NT2/D1 (cell line): ENCODE measurements at regions not wholly inside any gene's neighbourhood (a gene's known extent, or its start where the extent isn't known, plus 50 kb on each side); places are given as distances from the start of the nearest gene placed in this dataset.

ENCODE experiments used
- DNase-seq: peaks from one replicate; pipeline ENCODE4 v3.0.0-alpha.2; 2011; ENCODE audit warnings: low read depth, low spot score
- H3K27me3 ChIP-seq: 2 replicates; pipeline ENCODE4 v1.6.0; 2011; ENCODE audit warnings: mild to moderate bottlenecking; ENCODE audit not compliant: insufficient read length, insufficient read depth
- H3K36me3 ChIP-seq: 2 replicates; pipeline ENCODE4 v1.6.1; 2011; ENCODE audit warnings: mild to moderate bottlenecking, low read length, mixed read lengths; ENCODE audit not compliant: insufficient read depth, insufficient read length
- H3K4me1 ChIP-seq: 2 replicates; pipeline ENCODE4 v1.5.1; 2011; ENCODE audit not compliant: insufficient read depth, insufficient read length
- H3K4me3 ChIP-seq: 2 replicates; pipeline ENCODE4 v1.5.1; 2011; ENCODE audit warnings: low read depth; ENCODE audit not compliant: insufficient read length
- H3K9ac ChIP-seq: 2 replicates; pipeline ENCODE4 v1.6.0; 2011; ENCODE audit warnings: low read depth; ENCODE audit not compliant: insufficient read length
- H3K9me3 ChIP-seq: 2 replicates; pipeline ENCODE4 v1.5.1; 2011; ENCODE audit warnings: mild to moderate bottlenecking, low read length; ENCODE audit not compliant: insufficient read depth
- SUZ12 ChIP-seq: IDR thresholded peaks from 2 replicates; pipeline ENCODE4 v1.6.1; 2011; ENCODE audit not compliant: insufficient read length, insufficient read depth; ENCODE audit errors: extremely low read depth
- YY1 ChIP-seq: IDR thresholded peaks from 2 replicates; pipeline ENCODE4 v1.6.1; 2011; ENCODE audit not compliant: insufficient read length, insufficient read depth
- ZNF274 ChIP-seq: IDR thresholded peaks from 2 replicates; pipeline ENCODE4 v1.6.1; 2011; ENCODE audit warnings: mild to moderate bottlenecking, low read depth, low read length

DNA sequence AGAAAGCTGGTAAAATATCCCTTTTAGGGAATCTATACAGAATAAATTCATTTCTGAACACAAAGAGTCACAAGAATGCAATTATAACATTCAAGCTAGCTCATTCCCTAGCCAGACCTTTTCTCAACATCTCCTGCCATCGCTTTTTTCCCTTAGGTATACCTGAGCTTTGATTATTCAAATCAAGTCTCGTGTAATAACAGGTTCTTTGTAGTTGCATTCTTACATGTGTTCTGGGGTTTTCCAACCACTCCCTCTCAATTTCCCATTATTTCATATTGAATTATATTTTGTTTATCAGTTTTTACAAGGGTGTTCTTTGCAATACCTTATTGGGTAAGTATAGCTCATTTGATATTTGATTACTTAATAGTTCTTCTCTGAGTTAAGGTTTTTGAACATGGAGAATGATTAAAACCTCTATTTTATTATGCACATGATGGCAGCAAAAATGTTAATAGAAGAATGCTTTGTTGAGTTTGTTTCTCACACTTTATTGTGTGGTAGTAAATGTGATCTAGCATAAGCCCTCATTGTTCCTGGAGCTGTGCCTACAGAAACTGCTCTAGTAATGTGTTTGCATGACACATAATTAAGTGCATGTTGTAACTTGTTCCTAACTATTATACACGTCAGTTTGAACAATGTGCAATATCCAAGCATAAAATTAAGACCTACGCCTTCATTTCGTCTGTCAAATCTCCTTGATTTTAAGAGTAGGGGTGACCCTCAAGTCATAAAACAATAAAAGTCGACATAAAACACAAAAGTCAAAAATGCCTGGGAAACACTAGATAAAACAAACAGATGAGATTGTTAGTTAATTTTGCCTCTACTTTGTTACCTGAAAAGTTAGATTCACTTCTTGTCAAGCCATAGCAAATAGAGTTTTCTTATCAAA, 124.0 kb upstream of the POF1B start:
- Histone ChIP-seq H3K4me1 (no peaks in the 10 kb centered on the region), H3K9me3 (no peaks in the 10 kb centered on the region), H3K36me3 (no peaks in the 10 kb centered on the region), H3K9ac (no peak overlapping the region), H3K27me3 (no peaks in the 10 kb centered on the region), H3K4me3 (no peak overlapping the region)
- no peak for TF ChIP-seq YY1
- TF ChIP-seq ZNF274: no peak
- no peak for TF ChIP-seq SUZ12
- DNase-seq: no peak

DNA sequence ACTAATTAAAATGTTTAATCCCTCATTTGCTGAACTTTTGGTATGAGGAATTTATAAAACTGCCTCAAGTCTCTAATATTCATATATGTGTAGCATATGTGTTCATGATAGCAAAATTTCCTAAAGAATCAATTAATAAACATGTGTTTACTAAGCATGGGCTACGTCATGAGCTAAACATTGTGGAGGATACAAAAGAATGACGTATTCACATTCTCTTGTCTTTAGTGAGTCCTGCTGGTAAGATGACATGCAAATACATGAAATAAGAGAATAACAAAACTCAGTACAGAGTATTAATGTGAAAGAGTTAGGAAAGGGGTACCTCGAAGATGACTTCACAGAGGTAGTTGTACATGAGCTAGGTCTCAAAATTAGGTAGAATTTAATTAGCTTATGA, 121.9 kb upstream of the POF1B start:
- no peaks in the 10 kb centered on the region for H3K4me1 ChIP-seq
- H3K4me3 ChIP-seq: no peak overlapping the region
- no peak for DNase-seq
- no peaks in the 10 kb centered on the region for H3K9me3 ChIP-seq
- H3K36me3 ChIP-seq: no peaks in the 10 kb centered on the region
- TF ChIP-seq SUZ12: no peak
- no peak for TF ChIP-seq ZNF274
- no peak for TF ChIP-seq YY1
- H3K27me3 ChIP-seq: no peaks in the 10 kb centered on the region
- H3K9ac ChIP-seq: no peak overlapping the region

DNA sequence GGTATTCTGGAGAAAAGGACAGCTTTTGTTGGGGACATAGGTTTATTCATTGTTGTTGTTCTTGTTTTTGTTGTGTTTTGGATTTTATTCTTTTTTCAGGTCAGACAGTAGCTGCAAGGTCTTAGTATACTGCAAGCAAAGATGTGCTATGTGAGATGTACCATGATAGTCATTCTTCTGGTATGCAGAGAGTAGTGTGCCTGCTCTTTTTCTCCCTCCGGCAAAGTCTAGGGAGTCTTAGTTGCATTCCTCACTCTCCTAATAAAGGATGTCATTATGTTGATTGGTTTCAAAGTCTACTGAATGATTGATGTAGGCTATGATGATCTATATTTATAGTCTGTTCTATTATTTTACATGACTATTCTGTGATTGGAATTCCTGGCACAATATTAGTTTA, 119.9 kb upstream of the POF1B start:
- no peaks in the 10 kb centered on the region for H3K36me3 ChIP-seq
- H3K9me3 ChIP-seq: no peaks in the 10 kb centered on the region
- H3K4me3 ChIP-seq: no peak overlapping the region
- H3K9ac ChIP-seq: no peak overlapping the region
- no peak for DNase-seq
- H3K27me3 ChIP-seq: no peaks in the 10 kb centered on the region
- TF ChIP-seq ZNF274: no peak
- TF ChIP-seq SUZ12: no peak
- no peak for TF ChIP-seq YY1
- H3K4me1 ChIP-seq: no peaks in the 10 kb centered on the region

DNA sequence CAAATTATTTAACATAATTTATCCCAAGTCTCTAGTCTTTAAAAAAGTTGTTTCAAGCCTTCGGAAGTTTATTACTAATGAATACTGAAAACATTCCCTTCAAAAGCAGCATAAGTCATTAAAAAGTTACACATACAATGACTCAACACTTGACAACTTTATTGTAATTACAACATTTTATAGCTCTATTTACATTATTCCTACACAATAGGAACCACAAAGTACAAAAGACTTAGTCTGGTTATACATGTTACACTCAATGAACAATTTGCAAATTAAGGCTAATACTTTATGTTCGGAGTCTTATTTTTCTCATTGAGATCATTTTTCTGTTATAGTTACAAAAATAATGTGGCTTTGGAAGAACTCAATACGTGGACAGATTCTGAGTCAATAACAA, 114.4 kb upstream of the POF1B start:
- Histone ChIP-seq H3K9ac (no peak overlapping the region), H3K27me3 (no peaks in the 10 kb centered on the region), H3K4me3 (no peak overlapping the region), H3K4me1 (no peaks in the 10 kb centered on the region), H3K9me3 (no peaks in the 10 kb centered on the region), H3K36me3 (no peaks in the 10 kb centered on the region)
- TF ChIP-seq SUZ12: no peak
- no peak for TF ChIP-seq ZNF274
- no peak for TF ChIP-seq YY1
- DNase-seq: no peak

DNA sequence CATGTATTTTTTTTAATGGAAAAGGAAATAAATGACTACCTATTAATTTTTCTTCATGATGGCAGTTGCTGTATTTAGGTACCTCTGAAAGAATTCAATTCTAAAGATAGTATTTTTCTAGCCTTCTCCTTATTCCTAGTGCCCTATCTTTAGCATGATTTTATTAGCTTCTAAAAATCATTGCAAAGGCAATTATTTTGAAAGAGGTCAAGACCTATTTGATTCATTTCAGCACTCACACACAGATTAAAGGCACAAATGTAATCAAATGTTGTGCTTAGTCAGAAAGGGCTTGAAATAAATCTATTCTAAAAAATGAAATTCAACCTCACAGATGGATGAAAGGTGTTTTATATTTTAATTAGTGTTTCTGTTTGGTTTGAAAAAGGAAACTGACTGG, 74.8 kb upstream of the POF1B start:
- H3K9ac ChIP-seq: no peak overlapping the region
- H3K9me3 ChIP-seq: no peaks in the 10 kb centered on the region
- H3K27me3 ChIP-seq: no peaks in the 10 kb centered on the region
- H3K4me3 ChIP-seq: no peak overlapping the region
- H3K4me1 ChIP-seq: no peaks in the 10 kb centered on the region
- TF ChIP-seq SUZ12 (no peak), ZNF274 (no peak), YY1 (no peak)
- H3K36me3 ChIP-seq: no peaks in the 10 kb centered on the region
- no peak for DNase-seq

DNA sequence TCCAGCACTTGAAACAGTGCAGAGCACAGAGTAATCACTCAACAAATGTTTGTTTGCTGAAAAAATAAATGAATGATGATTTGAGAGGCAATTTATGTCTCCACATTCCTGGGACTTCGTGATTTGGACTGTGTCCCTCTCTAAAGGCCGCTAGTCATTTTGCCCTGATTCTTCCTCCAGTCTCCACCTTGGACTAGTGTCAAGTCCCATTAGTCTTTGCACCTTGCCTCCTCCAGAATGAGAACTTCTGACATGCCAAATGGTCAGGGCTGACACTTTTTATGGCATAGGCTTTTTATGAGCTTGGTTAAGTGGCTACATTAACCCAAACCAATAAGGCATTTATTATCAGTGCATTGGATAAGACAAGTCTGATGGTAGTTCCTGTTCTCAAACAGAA, 65.1 kb upstream of the POF1B start:
- H3K4me3 ChIP-seq: no peak overlapping the region
- H3K9ac ChIP-seq: no peak overlapping the region
- no peaks in the 10 kb centered on the region for H3K27me3 ChIP-seq
- no peaks in the 10 kb centered on the region for H3K4me1 ChIP-seq
- DNase-seq: no peak
- no peaks in the 10 kb centered on the region for H3K36me3 ChIP-seq
- TF ChIP-seq YY1 (no peak), ZNF274 (no peak), SUZ12 (no peak)
- peaks cover 6% of the 10 kb centered on the region; the same call in 1 of the 2 replicates for H3K9me3 ChIP-seq
